HG02759 (cell line): ENCODE measurements at regions not wholly inside any gene's neighbourhood (a gene's known extent, or its start where the extent isn't known, plus 50 kb on each side); places are given as distances from the start of the nearest gene placed in this dataset.

ENCODE experiments used
- ATAC-seq: cut with Tn5 transposase; IDR thresholded peaks from one replicate; pipeline ENCODE4 v1.9.1; 2021; ENCODE audit warnings: mild to moderate bottlenecking, moderate library complexity; ENCODE audit not compliant: unreplicated experiment

DNA sequence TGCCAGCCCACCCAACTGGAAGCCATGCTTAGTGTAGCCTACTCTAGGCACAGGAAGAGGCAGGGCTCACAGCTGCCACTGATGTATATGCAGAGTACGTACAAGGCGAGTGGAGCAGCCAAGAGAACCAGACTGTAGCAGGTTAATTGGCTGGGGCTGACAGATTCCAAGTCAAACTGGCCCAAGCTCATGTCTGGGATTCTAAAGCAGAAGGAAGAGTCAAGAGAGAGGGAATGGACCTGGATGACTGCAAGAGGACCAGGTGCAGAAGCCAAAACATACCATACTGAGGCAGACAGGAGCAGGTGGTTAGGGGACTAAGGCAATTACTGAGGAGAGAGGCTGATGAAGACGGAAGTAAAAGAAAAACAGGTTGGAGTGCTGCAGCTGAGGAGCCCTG is 51.3 kb upstream of the LRRN2 start:
- ATAC-seq = no peak

DNA sequence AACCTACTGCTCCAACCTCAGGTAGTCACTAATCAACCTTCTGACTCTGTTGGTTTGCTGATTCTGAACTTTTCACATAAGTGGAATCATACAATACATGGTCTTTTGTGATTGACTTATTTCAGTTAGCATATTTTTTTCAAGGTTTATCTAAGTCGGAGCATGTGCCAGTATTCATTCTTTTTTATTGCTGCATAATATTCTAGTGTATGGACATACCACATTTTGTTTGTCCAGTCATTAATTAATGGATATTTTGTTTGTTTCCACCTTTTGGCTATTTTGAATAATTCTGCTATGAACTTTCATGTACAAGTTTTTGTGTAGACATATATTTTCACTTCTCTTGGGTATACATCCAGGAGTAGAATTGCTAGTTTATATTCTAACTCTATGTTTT is 53.0 kb upstream of the LRRN2 start:
- no peak for ATAC-seq

DNA sequence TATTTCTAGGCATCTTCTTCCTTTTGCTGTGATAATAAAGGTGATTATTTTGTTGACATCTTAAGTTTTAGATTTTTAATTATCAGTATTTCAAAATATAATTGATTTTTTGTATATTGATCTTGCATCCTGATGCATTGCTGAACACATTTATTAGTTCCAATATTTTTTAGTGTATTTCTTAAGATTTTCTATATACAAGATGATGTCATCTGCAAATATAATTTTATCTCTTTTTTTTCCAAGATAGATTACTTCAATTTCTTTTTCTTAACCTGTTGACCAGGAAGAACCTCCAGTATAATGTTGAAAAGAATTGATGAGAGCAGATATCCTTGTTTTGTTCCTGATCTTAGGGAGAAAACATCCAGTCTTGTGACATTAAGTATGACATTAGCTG is 54.8 kb upstream of the LRRN2 start:
- ATAC-seq = no peak

DNA sequence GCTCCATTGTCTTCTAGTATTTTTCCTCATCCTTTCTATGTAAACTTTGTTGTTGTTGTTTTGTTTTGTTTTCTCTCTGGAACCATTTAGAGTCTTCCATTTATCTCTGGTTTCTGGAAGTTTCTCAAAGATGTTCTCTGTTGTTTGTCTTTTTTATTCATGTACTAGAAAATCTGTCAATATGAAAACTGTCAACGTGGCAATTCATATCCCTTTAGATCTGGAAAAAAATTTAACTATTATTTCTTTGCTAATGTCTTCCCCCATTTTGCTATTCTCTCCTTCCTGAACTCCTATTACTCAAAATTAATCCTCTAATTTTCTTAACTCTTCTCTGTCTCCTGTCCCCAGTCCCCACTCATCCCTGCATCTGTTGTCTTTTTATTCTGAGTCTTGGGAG is 55.9 kb upstream of the LRRN2 start:
- ATAC-seq = no peak

DNA sequence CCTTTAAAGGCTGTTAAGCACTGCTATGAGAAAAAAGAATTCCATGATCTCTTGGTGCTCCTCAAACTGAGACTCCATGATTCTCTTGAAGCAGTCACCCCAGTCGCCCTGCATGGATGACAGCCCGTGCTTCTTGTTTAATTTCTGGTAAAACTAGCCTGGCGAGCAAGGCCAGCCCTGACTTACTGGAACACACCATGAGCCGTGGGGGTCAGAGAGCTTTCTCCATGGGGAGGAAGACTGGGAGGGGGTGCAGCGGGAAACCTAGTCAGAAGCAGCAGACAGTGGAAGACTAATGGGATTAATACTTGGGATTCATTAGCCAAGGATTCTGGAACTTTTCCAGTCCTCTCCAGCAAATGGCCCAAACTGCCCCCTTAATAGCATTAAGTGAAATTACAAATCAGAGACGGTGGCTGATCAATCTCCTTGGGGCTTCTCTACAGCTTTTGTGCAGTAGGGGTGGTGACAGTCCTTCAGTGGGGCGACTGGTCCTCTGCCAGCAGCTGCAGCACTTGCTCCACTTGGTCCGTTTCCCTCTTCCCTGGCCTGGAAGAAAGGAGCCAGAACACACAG is 57.2 kb upstream of the LRRN2 start:
- no peak for ATAC-seq

DNA sequence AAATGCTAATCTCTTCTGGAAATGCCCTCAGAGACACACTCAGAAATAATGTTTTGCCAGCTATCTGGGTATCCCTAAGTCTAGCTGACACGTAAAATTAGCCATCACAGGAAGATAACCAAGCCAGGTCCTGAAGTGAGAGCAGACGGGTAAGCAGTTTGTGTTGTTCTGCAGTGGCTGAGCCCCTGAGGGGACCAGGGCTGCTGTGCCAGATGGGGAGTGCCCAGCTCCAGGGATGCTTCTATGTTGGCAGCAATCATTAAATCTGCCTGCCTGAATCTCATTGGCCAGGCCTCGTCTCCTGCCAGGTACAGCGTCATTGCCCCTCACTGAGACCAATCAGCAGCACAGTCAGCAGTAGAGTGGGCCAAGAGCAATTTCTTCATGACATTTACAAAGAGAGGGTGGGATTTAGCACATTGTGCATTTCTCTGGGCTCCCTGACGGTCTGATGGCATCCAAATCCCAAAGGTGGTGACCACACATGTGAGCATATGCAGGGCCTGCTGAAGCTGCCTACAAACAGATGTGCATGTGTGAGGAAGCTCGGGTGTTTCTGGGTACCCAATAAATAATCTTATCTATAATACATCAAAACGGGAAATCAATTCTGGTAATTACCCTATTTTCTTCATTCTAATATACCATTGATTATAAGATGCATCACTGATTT is 58.7 kb upstream of the LRRN2 start:
- no peak for ATAC-seq

DNA sequence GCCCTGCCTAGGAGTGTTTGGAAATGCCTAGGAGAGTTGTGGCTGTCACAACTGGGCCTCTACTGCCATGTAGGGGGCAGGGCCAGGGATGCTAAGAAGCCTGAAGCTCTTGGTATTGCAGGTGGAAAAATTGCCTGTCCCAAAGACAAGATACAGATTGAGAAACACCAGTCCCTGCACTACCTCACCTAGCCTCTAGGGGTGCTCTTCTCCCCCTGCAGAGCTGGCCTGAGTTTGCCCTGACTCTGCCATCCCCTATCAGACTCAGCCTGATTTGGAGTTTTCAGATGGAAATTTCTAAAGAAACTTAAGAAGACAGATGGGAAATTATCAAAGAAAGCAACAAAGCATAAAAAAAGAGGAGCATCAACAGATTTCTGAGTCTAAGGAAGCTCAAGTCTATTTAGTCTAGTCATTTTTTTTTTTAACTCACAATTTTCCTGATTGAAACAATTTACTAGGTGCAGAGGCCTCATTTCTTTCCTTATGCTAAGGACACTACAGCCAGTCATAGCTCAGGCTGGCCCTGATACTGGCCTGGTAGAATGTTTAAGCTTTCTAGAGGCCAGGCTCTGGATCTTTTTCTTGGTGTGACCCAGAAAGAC is 61.4 kb upstream of the LRRN2 start:
- ATAC-seq = no peak

DNA sequence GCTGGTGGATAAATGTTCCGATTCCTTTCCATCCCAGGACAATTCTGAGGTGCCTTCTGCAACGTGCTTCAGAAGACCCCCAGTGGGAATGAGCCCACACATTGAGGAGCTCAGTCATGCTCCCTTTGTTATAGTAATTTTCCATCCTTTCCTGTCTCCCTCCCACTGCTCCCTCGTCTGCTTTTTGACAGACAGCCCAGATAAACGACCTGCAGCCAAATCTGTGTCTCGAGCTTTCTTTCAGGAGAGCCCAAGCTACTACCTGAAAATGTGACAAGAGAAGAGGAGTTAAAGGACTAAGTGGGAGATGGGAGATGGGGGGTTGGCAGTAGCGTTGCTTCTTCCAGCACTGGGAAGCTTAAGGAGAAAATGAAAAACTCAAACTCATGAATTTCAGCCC is 65.9 kb upstream of the LRRN2 start:
- no peak for ATAC-seq

DNA sequence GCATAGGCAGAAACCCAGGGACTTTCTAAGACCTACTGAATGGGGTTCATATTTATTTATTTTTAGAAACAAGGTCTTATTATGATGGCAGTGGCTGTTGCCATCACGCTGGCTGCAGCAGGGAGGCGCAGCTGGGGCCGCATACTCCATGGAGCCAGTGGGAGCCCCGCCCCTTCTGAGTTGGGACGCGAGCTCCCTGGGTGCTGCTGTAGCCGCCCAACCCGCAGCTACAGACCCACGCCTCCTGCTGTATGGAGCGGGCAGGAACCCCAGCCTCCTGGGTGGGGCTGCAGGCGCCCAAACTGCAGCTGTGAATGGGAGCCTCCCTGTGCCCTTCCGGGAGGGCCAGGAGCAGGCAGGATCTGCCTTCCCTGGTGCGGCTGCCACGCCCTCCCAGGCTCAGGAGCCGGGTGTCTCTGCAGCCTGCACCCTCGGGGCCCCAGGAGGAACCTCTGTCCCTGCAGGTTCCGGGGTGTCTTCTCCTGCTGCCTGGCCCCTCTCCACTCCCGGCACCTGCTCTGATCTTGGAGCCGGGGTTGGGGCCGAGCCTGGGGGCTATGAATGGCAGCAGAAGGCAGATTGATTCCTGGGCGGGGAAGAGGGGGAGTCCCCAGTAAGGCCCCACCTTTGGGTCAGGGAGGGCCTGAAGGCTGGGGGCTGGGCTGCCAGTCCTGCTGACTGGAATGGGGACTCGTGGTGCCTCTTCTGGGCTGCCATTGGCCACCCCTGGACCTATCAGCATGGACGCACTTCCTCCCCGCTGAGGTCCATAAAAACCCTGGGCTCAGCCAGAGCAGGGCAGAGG is 66.5 kb upstream of the LRRN2 start:
- ATAC-seq = no peak

DNA sequence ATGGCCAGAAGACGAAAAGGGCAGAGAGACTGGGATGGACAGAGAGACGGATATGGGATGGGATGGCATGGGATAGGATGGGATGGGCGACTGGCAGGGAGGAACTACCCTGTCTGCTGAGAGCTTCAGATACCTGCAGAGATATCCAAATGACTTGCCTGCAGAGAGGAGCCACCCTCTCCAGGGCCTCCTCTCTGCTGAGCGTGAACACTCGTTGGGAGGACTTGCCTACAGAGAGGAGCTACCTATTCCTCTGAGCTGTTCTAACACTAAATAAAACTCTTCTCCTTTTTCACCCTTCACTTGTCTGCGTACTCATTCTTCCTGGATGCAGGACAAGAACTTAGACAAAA is 67.1 kb upstream of the LRRN2 start:
- ATAC-seq = no peak

DNA sequence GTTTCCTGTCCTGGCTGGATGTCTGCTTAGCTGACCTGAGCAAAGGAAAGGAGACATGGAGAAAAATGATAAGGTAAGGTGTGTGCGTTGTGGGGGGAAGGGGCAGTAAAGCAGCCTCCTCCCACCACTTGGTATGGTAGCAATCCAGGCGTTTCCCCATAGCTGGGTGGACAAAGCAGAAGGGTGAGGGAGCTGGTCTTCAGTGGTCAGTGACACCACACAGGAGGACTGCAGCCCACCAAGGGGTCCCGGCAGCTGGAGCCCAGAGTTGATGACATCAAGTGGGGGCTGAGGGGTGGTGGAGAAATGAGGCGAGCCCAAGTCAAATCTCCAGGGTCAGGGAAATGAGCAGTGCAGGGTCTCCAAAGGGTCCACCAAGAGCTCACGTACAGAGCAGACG is 69.3 kb upstream of the LRRN2 start:
- no peak for ATAC-seq

DNA sequence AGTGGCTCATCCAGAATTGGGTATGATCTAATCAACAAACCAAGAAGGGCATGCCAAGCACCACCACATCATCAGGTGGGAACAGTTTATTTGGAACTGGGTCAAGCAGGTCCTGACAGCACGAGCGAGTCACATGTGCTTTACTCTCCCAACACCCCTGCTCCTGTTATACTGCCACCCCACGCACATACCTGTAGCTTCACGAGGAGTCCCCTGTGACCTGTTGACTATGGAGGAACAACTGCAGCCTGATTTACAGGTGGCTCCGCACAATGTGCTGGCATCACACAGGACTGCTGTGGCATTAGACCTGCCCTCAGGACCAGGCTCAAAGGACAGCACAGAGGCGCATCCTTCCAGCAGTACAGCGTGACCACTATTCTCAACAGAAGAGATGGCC is 70.8 kb upstream of the LRRN2 start:
- ATAC-seq = no peak

DNA sequence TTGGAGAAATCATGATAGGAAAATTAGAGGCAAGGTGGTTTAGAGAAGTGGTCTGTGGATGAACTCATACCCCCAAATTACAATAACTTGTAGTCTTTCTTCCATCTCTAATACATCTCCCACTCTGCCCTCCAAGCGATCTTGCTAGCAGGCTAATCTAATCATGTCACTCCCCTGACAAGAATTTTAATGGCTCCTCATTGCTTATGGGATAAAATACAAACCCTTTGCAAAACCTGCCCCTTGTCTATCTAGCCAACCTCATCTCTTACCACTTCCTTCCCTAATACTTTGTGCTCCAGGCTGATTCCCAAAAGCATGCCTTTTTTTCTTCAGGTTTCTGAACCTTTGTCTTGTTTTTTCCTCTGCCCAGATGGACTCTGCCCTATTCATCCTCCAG is 71.3 kb upstream of the LRRN2 start:
- ATAC-seq = no peak

DNA sequence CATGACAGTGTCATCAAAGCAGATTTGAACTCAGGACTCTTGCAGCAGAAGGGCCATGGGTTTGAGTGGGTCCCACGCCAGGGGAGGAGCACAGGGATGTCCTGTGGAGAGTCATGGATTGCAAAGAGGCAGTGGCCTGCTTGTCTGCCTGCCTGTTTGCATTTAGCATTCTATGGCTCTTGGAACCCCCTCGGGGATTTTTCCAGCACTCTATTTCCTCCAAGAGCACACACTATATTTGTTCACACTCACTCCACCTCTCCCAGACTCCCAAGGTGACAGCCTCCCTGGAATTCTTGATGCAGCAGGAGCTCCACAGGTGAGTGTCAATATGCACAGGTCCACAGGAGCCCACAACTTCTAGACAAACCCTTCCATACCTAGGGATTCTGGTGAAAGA is 73.1 kb upstream of the LRRN2 start:
- ATAC-seq = no peak

DNA sequence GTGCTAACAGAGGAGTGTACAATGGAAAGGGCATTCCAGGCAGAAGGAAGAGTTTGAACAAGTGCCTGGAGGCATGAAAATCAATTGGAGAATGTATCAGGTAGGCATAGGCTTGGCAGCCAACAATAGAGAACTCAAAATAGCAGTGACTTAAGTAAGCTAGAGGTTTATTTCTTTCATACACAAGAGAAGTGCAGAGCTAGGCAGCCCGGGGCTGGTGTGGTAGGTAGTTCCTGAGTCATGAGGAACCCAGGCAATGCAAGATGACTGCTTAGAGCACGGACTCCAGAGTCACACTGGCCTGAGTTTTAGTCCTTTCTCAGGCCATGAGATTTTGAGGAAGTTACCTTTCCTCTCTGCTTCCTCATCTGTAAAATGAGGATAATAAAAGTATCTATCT is 74.8 kb upstream of the LRRN2 start:
- ATAC-seq = no peak

DNA sequence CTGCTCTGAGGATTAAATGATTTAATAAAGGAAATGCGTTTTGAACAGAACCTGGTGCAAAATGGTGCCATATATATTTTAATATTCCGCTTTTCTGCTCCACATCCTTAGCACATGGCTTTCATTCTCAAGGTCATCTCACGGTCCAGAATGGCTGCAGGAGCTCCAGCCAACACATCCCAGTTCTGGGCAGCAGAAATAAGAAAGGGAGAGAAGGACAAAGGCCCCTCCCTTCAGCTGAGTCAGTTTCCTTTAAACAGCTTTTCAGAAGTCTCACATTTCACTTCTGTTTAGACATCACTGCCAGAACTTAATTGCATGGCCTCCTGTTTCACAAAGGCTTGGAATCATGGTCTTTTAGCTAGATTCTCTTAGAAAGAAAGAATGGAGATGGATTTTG is 75.2 kb upstream of the LRRN2 start:
- ATAC-seq = no peak

DNA sequence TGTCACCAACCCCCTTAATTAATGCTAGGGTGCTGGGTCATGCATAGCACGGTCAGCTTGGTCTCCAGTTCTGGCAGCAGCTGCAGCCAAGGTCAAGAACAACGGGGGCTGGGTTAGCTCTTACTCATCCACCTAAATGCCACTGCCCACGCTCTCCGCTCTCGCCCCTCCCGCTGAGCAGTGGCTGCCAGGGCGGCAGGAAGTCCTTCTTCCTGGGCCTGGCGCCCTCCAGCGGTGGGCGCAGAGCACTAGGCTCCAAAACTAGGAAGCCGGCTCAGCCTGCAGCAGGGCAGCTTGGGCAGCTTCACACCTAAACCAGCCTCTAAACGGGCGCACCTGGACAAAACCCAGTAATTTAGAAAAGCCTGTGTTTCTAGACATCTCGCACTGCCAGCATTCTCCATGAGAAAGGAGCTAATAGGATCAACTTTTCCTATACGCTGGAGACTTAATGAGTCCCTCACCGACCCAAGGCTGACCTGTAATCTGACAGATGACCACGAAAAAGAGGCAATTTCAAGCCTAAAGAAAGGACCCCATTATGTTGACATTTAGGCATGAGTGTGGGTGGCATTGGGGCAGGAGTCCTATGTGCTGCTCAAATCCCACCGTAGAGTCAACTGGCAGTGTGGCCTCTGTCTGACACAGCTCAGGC is 78.4 kb upstream of the LRRN2 start:
- ATAC-seq = peak; percentile 86

DNA sequence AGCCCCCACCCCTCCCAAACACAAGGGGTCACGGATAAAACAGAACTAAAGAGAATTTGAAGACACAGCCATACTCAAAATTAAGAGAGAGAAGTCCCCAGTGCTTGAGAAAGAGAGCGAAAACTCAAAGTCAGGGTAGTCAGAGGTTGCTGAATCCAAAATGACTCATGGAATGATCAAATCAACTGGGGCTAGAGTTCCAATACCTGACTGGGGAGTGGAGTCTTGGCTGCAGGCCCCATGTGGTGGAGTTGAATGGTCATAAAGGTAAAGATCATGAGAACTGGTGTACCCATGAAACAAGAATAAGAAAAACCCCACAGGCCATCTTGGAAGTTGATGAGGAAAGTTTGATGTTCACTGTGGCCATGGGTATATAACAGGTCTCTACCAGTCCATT is 84.5 kb upstream of the LRRN2 start:
- no peak for ATAC-seq

DNA sequence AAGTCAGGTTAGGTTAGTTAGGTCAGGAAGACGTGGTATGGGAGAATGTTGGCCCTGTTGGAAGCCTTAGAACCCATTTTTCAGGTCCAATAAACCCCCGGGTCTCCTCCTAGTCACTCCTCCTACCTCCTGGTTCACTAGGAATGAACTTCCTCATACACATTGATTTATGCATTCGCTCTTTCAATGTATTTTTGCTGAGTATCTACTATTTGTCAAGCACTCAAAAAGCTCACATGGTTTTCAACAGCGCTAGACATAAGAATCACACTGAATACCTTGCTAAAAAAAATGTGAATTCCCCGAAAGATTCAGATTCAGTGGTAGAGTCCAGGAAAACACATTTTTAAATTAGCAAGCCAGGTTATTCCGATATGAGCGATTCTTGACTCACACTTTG is 85.8 kb upstream of the LRRN2 start:
- ATAC-seq = no peak

DNA sequence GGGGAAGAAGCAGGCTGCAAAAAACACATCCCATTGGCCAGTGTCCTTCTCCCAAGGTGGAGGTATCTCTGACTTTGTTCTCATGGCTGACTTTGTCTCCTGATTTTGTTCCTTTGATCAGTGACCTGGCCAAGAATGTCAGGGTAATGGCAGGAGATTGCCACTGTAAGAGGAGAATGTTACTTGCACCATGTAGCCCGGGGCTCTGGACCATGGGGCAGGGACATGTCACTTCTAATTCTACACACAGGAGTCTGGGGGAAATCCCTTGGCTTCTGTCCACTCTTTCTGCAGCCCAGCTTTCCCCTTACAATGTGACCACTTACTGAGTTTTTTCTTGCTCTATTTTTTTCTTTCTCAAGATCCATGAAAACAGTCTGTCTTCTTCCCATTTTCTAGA is 87.7 kb upstream of the LRRN2 start:
- no peak for ATAC-seq

DNA sequence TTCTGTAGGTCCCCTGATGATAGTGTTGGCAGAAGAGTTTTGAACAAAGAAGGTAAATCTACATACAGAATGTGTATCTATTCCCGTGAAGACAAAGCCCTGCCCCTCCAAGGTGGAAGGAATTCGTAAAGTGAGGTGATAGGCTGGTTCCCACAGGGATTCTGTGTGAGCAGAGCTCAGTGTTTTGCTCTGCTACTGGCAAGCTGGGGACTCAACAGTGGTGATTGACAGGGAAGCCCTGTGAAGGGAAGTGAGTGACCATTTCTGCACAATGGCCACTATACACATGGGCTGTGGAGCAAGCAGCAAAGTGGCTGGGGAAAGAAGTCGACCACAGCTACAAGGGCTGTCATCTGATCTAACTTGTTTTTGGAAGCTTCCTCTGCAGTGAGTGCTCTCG is 90.0 kb upstream of the LRRN2 start:
- ATAC-seq = no peak

DNA sequence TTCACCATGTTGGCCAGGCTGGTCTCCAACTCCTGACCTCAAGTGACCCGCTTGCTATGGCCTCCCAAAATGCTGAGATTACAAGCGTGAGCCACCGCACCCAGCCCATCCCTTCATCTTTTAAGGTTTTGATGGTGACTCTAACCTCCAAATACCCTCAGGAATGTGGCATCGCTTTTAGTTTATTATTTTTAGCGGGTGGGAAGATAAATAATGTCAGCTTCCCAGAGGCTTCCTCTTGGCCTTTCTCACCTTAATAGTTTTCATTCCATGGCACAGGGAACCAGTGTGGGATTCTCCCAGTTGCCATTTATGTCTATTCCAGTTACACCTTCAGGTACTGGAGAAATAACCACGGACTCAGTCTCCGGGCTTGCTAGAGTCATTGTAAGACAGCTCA is 92.1 kb upstream of the LRRN2 start:
- ATAC-seq = no peak
